ENCODE measurements at regions not wholly inside any gene's neighbourhood (a gene's known extent, or its start where the extent isn't known, plus 50 kb on each side); places are given as distances from the start of the nearest gene placed in this dataset.
"Not testable (repeated sequence)": the region's sequence is repeated elsewhere in the genome, so short reads cannot be mapped to it uniquely, and the experiment has no call there.

DNA sequence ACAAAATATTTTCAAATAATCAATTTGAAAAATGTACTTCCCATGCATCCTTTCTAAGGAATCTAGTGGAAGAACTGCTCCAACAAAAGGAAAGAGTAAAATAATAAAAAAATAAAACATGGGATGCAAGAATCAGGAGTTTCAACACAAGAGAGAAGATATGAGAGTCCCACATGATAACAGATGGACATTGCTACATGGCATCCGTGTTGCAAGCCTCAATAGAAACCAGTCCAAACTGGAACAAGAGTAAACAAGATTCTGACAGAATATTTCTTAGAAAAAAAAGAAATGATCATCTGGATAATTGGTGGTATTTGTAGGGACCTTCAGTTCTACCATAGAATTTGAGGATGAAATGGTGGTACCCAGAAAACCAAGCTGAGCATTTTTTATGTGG, 186.8 kb downstream of the FRK start:
- DNase-seq, result no peak

- DNase-seq, result no peak
Observed at GRCh38 chr6:115870464-115870863, 190.2 kb downstream of the FRK start.

DNA sequence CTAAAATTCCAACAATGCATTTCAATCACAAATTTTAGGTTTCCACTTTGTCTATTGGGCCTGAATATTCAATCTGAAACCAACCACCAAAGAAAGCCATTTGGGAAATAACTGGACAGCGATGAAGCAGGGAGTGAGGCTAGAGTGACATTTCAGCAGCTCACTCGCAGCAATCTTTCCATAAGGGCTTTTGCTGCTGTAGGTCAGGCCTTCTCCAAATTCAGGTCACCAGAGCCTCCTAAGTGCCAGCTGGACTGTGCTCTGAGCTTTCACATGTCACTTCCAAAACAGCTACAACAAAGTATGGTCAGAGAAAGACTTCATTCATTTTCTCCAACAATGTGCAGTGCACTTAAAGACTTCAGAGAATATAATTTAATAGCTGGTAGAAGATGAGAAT, 194.8 kb downstream of the FRK start:
- DNase-seq, result no peak

GRCh38 chr6:115863211-115863610, 197.5 kb downstream of the FRK start:
- DNase-seq, result no peak

DNA sequence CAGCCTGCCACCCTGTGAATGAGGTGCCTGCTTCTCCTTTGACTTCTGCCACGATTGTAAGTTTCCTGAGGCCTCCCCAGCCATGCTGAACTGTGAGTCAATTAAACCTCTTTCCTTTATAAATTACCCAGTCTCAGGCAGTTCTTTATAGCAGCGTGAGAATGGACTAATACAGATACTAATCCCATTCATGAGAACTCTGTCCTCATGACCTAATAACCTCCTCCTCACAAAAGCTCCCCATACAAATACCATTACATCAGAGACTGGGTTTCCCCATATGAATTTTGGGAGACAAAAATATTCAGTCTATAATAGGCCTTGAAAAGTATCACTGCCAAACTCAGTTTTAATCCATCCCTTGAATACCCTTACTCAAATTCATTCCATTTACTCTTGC, 199.0 kb downstream of the FRK start:
- DNase-seq, result not testable (repeated sequence)

DNA sequence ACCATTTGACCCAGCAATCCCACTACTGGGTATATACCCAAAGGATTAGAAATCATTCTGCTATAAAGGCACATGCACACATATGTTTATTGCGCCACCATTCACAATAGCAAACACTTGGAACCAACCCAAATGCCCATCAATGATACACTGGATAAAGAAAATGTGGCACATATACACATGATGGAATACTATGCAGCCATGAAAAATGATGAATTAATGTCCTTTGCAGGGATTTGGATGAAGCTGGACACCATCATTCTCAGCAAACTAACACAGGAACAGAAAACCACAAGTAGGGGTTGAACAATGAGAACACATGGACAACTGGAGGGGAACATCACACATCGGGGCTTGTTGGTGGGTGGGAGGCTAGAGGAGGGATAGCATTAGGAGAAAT, 201.1 kb downstream of the FRK start:
- not testable (repeated sequence) for DNase-seq

DNA sequence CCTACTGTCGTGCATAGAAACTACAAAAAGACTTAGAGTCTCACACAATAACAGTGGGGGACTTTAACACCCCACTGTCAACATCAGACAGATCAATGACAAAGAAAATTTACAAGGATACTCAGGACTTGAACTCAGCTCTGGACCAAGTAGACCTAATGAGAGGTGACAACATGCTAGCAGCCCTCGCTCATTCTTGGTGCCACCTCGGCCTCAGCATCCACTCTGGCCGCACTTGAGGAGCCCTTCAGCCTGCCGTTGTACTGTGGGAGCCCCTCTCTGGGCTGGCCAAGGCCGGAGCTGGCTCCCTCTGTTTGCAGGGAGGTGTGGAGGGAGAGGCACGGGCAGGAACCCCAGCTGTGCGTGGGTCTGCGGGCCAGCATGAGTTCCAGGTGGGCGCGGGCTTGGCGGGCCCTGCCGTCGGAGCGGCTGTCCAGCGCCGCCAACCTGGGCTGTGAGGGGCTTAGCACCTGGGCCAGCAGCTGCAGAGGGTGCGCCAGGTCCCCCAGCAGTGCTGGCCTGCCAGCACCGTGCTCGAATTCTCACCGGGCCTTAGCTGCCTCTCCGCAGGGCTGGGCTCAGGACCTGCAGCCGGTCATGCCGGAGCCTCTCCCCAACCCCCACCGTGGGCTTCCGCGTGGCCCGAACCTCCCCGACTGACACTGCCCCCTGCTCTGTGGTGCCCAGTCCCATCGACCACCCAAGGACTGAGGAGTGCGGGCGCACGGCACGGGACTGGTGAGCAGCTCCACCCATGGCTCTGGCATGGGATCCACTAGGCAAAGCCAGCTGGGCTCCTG, 205.6 kb downstream of the FRK start:
- DNase-seq, result no peak

- no peak for DNase-seq
Observed at GRCh38 chr6:115847671-115848070, 213.0 kb downstream of the FRK start.

- DNase-seq, result no peak
Observed at GRCh38 chr6:115843945-115844344, 216.7 kb downstream of the FRK start.

- DNase-seq, result no peak
Observed at GRCh38 chr6:115842338-115842737, 218.4 kb downstream of the FRK start.

- DNase-seq, result no peak
Observed at GRCh38 chr6:115839583-115840181, 221.0 kb downstream of the FRK start.

- peak; percentile 17 for DNase-seq
Observed at GRCh38 chr6:115838763-115839401, 221.8 kb downstream of the FRK start.

GRCh38 chr6:115838216-115838615, 222.5 kb downstream of the FRK start:
- no peak for DNase-seq

GRCh38 chr6:115836374-115836773, 224.3 kb downstream of the FRK start:
- DNase-seq, result not testable (repeated sequence)

GRCh38 chr6:115835314-115835713, 225.4 kb downstream of the FRK start:
- no peak for DNase-seq

- DNase-seq, result not testable (repeated sequence)
Observed at GRCh38 chr6:115834542-115834941, 226.1 kb downstream of the FRK start.

DNA sequence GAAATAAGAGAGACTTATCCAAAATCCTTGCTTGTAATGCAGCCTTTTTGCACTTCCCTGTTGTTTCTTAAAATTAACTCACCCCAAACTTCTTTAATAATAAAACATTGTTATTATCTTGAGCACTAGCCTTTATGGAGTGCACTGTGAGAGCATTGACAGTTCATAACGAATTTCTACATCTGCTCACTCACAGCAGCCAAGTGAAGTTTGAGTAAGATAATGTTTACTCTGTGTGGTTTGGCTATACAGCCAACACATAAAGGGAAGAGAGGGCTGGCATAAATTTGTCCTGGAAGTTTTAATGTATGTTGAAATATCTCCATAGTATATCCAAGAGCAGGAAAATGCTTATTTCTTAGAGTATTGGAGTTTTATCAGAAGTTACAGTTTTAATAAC, 227.9 kb downstream of the FRK start:
- DNase-seq, result no peak

- no peak for DNase-seq
Observed at GRCh38 chr6:115832186-115832585, 228.5 kb downstream of the FRK start.

DNA sequence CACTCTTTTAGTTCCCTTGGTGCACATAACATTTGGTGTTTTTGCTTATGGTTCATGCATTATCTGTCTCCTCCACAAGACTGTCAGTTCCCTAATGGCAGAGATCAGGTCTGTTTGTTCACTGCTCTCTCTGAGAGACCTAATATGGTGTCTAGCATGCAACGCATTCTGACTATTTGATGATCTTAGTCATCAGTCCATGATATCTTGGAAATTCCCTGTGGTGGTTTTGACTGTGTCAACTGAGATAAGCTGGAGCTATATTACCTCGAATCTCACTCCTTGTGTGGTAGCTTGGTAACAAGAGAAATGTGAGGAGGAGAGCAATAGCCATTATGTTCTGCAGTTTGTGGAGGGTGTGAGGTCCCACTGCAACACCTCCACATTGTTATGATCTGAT, 229.8 kb downstream of the FRK start:
- no peak for DNase-seq

- DNase-seq, result no peak
Observed at GRCh38 chr6:115821798-115822197, 238.9 kb downstream of the FRK start.

- no peak for DNase-seq
Observed at GRCh38 chr6:115819506-115819905, 241.2 kb downstream of the FRK start.

DNA sequence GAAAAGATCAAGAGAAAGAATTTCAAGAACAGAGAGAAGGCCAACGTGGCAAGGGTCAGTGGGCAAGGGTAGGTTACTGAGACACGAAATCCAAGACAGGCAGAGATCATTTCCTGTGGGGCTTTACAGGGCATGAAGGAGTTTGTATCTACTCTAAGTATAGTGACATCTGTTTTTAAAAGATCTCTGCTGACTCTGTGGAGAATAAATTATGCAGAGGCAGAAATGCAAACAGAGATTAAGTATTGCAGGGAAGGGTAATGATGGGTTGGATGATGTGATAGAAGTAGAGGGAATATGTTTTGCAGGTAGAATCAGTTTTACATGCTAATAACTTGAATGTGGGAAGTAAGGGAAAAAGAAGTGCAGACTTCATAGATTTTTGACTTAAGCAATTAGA, 243.5 kb downstream of the FRK start:
- DNase-seq, result no peak

- no peak for DNase-seq
Observed at GRCh38 chr6:115814907-115815306, 245.8 kb downstream of the FRK start.

DNA sequence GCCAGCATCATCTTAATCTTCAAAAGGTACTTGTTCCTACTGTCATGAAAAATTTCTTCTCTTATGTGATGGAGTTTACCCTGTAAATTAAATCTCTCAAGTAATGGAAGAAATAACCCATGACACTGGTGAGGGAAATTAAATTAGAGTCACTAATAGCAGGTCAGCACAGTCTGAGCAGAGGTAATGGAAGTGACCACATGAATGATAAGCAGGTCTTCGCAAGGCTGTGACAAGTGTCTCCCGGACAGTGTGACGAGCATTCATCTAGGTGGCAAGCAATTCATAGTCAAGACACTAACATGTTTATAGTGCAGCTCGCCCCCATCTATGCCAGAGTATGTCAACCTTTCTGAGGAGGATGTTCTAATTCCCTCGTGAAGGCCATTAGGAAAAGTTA, 249.2 kb downstream of the FRK start:
- DNase-seq, result no peak
